Esophagus squamous epithelium (tissue), 5 donors: ENCODE measurements at regions not wholly inside any gene's neighbourhood (a gene's known extent, or its start where the extent isn't known, plus 50 kb on each side); places are given as distances from the start of the nearest gene placed in this dataset.
"Not testable (repeated sequence)": the region's sequence is repeated elsewhere in the genome, so short reads cannot be mapped to it uniquely, and the experiment has no call there.

Source experiments
- DNase-seq: peaks from one replicate; lab custom pipeline; 2025; lab: John Stamatoyannopoulos, UW
- H3K27ac ChIP-seq, 4 donors: fragments of 200-600 bp; sonication (generic); one replicate each; pipeline ENCODE4 v1.5.1; 2016 to 2019; ENCODE audit warnings: mild to moderate bottlenecking in 1 of 4
- H3K27me3 ChIP-seq, 4 donors: fragments of 200-600 bp; sonication (generic); 1 replicate in 3 of 4; 2 replicates in 1 of 4; pipeline versions ENCODE4 v1.5.1 to v1.6.0; 2017 to 2021; ENCODE audit warnings: antibody characterized with exemption in 1 of 4
- H3K36me3 ChIP-seq, 3 donors: fragments of 200-600 bp; sonication (generic); one replicate each; pipeline ENCODE4 v1.5.1; 2016 to 2019
- H3K4me1 ChIP-seq, 3 donors: fragments of 200-600 bp; sonication (generic); one replicate each; pipeline ENCODE4 v1.5.1; 2017 to 2019
- H3K4me3 ChIP-seq, 4 donors: fragments of 200-600 bp; sonication (generic); 1 replicate in 3 of 4; 2 replicates in 1 of 4; pipeline ENCODE4 v1.5.1; 2016 to 2019; ENCODE audit warnings: mild to moderate bottlenecking in 2 of 4, moderate library complexity in 1 of 4
- H3K9me3 ChIP-seq, 3 donors: fragments of 200-600 bp; sonication (generic); one replicate each; pipeline ENCODE4 v1.5.1; 2016 to 2019
- POLR2A ChIP-seq, 4 donors: fragments of 450-650 bp; IDR thresholded peaks; one replicate each; pipeline ENCODE4 v1.6.1; 2017; ENCODE audit warnings: antibody characterized with exemption in 4 of 4, mild to moderate bottlenecking in 4 of 4, moderate library complexity in 3 of 4
- WGBS, 2 donors: methylation state at CpG; one replicate each; pipeline ENCODE4 v1.1.5; 2018; 5-methylcytosine and 5-hydroxymethylcytosine counted together
- intact Hi-C: fragments of 100-400 bp; cut with DNase I; formaldehyde crosslinking; loops from one replicate; pipeline ENCODE4 v1.15.0; 2022
- TF ChIP-seq, protein P1 (sequence below), 6 experiments: fragments of 450-650 bp in 4 of 6; fragments of 200-600 bp in 2 of 6; sonication (generic) in 2 of 6; IDR thresholded peaks; one replicate each; pipeline ENCODE4 v1.5.1; 2016 to 2019; ENCODE audit warnings: antibody characterized with exemption in 6 of 6, mild to moderate bottlenecking in 4 of 6, moderate library complexity in 4 of 6
- donor health status: DM: yes; HTN: yes; CAD: no.

DNA sequence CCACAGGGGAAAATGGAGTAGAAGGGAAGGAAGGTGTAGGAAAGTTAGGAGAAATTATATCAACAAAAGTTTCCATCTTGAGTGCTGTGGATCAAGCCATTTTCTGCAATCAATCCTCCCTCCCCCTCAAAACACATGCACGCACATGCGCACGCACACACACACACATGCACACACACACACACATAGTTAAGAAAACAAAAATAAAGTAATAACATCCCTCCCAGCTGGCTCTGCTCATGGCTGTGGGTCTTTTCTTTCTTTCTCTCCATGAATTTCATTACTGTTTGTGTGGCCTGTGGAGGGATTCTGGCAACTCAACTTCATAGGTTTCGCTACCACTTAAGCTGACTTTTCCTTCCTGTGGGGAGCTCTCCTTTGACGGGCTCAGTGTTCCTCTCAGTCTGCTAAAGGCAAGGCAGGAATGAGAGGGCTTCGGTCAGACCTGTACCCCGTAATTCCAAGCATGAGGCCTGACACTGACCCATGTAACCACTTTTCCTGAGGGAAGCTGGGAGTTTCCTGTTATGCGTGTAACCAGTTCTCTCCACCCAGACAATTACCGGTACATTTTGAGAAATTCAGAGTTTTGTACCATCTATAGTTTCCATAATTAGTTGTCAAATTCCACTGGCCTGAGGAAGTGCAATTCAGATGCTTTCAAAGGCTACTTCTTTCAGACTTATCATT is 79.8 kb downstream of the ZNF92 start:
- H3K4me1 ChIP-seq: peaks cover 0 to 14% (median 5%) of the 10 kb centered on the region in 3 donors
- H3K4me3 ChIP-seq: no peak overlapping the region
- TF ChIP-seq, protein P1, sequence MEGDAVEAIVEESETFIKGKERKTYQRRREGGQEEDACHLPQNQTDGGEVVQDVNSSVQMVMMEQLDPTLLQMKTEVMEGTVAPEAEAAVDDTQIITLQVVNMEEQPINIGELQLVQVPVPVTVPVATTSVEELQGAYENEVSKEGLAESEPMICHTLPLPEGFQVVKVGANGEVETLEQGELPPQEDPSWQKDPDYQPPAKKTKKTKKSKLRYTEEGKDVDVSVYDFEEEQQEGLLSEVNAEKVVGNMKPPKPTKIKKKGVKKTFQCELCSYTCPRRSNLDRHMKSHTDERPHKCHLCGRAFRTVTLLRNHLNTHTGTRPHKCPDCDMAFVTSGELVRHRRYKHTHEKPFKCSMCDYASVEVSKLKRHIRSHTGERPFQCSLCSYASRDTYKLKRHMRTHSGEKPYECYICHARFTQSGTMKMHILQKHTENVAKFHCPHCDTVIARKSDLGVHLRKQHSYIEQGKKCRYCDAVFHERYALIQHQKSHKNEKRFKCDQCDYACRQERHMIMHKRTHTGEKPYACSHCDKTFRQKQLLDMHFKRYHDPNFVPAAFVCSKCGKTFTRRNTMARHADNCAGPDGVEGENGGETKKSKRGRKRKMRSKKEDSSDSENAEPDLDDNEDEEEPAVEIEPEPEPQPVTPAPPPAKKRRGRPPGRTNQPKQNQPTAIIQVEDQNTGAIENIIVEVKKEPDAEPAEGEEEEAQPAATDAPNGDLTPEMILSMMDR (IDR thresholded peaks at IDR 0.05): no peak
- TF ChIP-seq POLR2A (IDR thresholded peaks at IDR 0.05): no peak
- H3K27ac ChIP-seq: no peak overlapping the region
- H3K36me3 ChIP-seq: no peaks in the 10 kb centered on the region
- WGBS, 2 donors: 75 to 80% methylated on average over 9 of the region's 9 CpGs
- no peak for DNase-seq
- intact Hi-C loops: no loop called here
- H3K27me3 ChIP-seq: no peaks in the 10 kb centered on the region
- no peaks in the 10 kb centered on the region for H3K9me3 ChIP-seq

DNA sequence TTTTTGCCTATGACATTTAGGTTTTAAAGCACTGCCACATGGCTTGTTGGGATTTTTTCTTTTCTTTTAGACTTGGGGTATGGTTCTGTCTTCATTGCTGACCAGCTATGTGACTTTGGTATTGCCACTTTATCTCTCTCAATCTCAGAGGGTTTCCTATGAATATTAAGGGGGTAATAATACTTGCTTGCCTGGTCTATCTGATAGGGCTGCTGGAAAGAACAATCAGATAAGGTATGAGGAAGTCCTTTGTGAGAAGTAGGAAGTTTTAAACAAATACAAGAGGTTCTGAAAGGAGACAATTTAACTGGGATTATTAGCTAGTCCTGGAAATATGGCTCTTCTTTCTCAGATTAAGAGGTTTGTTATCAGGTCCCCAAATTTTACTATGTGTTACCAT is 80.8 kb downstream of the ZNF92 start:
- no peaks in the 10 kb centered on the region for H3K36me3 ChIP-seq
- H3K27ac ChIP-seq: no peak overlapping the region
- no peak overlapping the region for H3K4me3 ChIP-seq
- intact Hi-C loops: no loop called here
- no peaks in the 10 kb centered on the region for H3K9me3 ChIP-seq
- H3K4me1 ChIP-seq: peaks cover 0 to 4% (median 2%) of the 10 kb centered on the region in 3 donors
- TF ChIP-seq POLR2A (IDR thresholded peaks at IDR 0.05): no peak
- TF ChIP-seq, protein P1 (IDR thresholded peaks at IDR 0.05): no peak
- no peaks in the 10 kb centered on the region for H3K27me3 ChIP-seq
- DNase-seq: no peak

DNA sequence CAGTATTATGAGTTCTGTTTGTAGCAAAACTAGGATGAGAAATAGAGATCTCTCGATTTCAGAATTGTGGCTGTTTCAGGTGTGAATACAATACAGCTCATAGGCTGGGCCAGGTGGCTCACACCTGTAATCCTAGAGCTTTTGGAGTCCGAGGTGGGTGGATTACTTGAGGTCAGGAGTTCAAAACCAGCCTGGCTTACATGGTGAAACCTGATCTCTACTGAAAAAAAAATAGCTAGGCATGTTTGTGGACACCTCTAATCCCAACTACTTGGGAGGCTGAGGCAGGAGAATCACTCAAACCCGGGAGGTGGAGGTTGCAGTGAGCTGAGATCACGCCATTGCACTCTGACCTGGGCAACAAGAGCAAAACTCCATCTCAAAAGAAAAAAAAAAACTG is 81.4 kb downstream of the ZNF92 start:
- H3K4me3 ChIP-seq, H3K36me3 ChIP-seq, H3K27me3 ChIP-seq, H3K4me1 ChIP-seq, H3K9me3 ChIP-seq, DNase-seq, H3K27ac ChIP-seq, intact Hi-C loops: not testable (repeated sequence)
- WGBS, 2 donors: 61 to 62% methylated on average over 4 of the region's 4 CpGs

- no peaks in the 10 kb centered on the region for H3K27me3 ChIP-seq
- H3K4me3 ChIP-seq: no peak overlapping the region
- TF ChIP-seq, protein P1 (IDR thresholded peaks at IDR 0.05): no peak
- TF ChIP-seq POLR2A (IDR thresholded peaks at IDR 0.05): no peak
- intact Hi-C loops: no loop called here
- H3K4me1 ChIP-seq: no peaks in the 10 kb centered on the region
- H3K9me3 ChIP-seq: no peaks in the 10 kb centered on the region
- 85 to 88% methylated on average over 5 of the region's 5 CpGs for WGBS, 2 donors
- no peak overlapping the region for H3K27ac ChIP-seq
- H3K36me3 ChIP-seq: no peaks in the 10 kb centered on the region
- DNase-seq: no peak
Observed at GRCh38 chr7:65457705-65458104, 84.0 kb downstream of the ZNF92 start.

DNA sequence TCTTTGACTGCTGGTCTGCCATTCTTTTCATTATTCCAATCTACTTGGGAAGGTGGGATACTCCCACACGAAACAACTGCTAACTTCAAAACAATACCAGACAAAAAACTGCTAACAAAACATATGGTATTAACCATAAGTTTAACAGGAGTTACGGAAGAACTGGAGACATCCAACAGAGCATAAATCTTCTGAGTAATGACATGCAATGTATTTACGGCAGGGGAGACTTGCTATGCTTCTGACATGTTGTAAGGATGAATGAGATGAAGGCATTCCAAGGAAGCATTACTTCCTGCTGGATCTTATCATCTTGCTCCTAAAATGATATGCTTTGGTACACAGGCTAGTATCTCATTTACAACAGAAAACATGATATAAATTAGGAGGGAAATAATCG is 85.8 kb downstream of the ZNF92 start:
- H3K27ac ChIP-seq: no peak overlapping the region
- H3K27me3 ChIP-seq: no peaks in the 10 kb centered on the region
- no peaks in the 10 kb centered on the region for H3K4me1 ChIP-seq
- no peak for DNase-seq
- no peak overlapping the region for H3K4me3 ChIP-seq
- no peaks in the 10 kb centered on the region for H3K9me3 ChIP-seq
- 72 to 73% methylated on average over 4 of the region's 4 CpGs for WGBS, 2 donors
- intact Hi-C loops: no loop called here
- H3K36me3 ChIP-seq: no peaks in the 10 kb centered on the region
- TF ChIP-seq, protein P1 (IDR thresholded peaks at IDR 0.05): no peak
- TF ChIP-seq POLR2A (IDR thresholded peaks at IDR 0.05): no peak
